NCI-H1436 (cell line): ENCODE measurements at regions not wholly inside any gene's neighbourhood (a gene's known extent, or its start where the extent isn't known, plus 50 kb on each side); places are given as distances from the start of the nearest gene placed in this dataset.

Experiments
- DNase-seq: peaks from one replicate; lab custom pipeline; 2025; lab: John Stamatoyannopoulos, UW

DNA sequence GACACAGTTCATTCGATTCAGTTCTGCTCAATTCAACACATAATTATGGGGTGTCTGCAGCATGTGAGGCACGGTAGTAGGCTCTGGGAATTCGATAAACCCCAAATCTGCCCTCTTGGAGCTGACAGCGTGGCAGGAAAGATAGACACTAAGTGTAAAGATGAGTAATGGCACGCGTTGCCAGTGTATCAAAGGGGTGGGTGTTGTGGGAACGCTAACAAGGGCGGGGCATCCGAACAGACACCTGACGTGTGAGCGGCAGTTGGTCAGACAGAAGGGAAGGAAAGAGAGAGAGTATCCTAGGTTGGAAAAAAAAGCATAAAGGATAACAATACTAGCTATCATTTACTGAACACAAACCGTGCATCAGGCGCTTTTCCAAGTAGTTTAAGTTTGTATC is 125.7 kb upstream of the HAAO start:
- no peak for DNase-seq

DNA sequence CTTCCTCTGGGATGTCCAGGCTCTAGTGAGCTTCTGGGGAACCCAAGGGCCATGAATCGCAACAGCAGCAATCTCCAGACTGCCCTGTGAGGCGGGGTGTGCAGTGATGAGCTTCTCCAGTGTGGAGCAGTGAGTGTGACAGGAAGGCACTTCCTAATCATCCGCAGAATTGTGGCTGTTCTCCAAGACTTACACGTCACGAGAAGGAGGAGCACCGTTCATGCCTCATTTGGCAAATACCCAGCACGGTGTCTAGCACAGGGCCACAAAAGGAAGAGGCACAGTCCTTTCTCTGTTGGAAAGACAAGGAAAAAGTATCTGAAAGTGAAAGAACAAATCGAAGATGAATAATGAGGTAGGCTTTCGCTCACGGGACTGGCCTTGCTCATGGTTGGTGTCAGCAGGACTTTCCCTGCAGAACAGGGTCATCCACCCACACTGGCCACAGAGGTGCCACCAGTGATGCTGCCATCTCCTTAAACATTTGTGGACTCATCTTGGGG is 125.1 kb upstream of the HAAO start:
- DNase-seq = no peak

DNA sequence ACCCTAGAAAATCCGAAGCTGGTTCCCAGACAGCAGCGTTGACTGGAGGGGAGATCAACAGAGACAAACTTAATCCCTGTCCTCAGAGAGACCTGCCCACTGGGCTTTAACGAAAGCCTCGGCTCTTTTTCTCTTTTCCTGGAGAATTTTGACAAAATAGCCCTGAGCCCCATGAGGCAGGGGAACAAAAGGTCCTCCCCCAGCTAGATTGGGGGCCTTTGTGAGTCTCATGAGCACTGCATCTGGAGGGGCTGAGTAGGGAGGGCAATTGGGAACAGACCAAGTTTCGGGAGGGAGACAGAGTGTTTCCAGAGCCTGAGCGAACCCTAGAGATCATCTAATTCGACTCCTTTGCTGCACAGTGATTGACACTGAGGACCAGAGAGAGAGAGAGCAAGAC is 123.9 kb upstream of the HAAO start:
- DNase-seq = no peak

DNA sequence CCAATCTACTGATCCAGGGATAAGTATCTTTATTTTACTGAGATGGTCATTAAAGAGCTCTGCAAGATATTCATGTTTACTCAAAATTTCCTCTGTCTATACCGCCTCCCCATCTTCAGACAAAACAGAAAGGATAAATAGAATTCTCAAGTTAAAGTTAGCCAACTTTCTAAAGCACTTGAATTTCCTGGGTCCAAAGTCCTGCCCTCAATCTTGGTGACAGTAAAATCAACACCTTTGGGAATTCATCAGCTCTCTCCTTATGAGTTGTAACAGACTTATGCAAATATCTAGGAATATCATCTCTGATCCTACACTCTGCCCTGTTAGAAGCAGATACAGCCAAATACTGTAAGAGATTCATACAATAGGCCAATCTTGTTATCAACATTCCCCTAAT is 122.5 kb upstream of the HAAO start:
- no peak for DNase-seq

DNA sequence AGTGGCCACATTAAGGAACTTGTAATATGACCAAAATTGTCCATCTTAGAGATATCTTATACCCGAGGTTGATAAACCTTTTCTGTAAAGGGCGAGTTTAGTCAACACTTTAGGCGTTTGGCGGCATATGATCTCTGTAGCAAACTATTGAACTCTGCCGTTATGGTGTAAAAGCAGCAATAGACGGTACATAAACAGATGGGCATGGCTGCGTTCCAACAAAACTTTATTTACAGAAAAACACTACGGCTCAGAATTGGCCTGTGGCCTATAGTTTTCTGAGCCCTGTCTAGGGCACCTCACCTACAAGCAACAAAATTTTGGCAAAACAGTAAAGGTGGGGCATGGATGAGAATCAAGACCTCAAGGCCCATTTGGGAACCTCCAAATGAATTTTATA is 121.9 kb upstream of the HAAO start:
- DNase-seq = no peak

DNA sequence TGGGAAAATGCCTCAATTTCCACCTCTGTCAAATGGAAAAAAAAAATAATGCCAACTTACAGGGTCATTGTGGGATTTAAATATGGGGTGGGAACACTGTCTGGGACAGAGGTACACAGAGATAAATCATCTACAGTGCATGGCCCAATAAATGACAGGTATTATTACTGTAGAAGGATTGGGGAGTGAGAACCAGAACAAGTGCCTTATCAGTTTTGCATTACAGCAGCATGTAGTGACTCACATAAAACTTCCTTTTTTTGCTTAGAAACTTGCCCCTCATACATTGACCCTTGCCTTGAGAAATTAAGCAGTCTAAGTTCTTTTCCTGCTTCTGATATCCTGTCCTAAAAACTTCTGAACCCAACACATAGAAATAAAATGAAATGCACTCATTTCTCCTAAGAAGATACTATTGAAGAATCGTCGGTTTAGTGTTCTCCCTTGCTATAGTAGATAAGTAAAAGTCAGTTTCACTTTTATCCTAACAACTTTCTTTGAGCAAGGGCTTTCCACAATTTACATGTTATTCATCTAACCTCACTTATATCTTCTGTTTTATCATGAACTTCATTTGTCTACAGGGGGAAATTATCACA is 121.0 kb upstream of the HAAO start:
- DNase-seq = no peak

DNA sequence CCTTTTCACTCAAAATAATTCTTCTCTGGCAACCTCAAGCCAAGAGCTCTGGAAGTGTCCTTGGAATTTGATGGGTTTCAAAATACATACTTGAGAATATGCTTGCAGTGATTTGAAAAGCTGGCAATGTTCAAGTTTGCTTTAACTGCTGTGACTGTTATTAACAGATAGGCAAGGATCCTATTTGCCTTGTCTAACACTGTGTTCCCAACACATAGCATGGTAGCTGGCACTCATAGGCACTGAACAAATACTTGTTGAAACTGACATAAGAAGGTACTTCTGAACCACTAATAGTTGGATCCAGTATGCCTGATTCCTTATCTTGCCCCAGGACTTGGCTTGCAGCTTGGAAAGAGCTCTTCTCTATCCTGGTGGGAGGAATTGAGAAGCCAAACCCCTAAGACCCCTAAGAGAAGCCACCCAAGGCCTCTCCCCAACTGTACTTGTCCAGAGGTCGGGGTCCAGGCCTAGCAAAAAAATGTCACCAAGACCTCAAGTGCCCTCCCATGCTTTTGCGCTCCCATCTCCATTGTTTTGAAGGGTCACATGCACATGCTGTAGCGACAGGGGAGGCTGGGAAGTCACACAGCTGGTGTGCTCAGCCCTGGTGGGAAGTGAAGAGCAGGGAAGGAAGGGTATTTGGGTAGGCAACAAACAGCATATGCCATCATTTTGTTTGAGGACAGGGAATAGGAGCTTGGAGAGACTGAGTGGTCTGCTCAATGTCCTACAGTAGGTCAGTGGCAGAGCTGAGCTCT is 118.4 kb upstream of the HAAO start:
- no peak for DNase-seq

DNA sequence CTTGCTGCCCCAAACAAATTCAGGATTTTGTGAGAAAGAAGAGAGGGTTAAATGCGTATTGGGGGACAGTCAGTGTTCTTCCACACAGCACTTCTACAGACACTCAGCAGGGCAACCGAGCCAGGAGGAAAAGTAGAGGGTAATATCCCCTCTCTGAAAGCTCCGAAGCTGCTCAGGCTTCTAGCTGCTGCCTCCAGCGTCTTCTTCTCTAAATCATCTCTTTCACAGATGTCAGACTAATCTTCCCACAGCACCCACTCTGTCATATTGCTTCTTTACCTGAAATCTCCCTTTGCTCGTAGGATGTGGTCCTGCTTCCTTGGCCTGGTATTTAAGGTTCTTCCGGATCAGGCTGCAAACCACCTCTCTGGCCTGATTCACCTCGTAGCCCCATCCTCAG is 117.6 kb upstream of the HAAO start:
- no peak for DNase-seq

DNA sequence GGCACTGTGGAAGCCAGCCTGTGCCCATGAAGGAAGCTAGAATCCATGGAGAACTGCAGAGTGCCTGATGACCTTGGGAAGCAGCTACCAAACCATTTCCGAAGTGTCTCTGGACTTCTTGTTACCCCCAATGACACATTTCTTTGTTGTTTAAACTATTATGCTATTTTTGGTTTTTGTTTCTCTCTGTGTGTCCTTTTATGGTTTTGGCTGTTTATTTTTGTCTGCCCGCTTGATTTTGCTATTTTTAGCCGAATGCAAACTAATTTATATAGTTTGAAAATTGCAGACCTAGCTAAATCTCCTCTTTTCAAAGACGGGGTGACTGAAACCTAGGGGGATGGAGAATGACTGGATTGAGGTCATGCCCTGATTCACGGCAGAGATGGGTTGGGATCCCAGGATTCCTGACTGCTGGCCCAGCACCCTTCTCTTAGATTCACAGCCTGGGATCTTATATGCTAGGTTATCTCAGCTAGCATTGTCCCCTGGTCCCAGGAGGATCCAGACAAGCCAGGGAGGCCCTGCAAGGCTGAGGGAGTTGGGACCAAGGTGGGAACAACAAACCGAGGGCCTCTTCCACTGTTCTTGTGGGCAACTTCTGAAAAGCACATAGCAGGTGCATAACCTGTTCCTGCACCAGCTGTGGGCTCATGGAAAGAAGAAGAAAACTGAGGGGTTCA is 116.3 kb upstream of the HAAO start:
- DNase-seq = no peak

DNA sequence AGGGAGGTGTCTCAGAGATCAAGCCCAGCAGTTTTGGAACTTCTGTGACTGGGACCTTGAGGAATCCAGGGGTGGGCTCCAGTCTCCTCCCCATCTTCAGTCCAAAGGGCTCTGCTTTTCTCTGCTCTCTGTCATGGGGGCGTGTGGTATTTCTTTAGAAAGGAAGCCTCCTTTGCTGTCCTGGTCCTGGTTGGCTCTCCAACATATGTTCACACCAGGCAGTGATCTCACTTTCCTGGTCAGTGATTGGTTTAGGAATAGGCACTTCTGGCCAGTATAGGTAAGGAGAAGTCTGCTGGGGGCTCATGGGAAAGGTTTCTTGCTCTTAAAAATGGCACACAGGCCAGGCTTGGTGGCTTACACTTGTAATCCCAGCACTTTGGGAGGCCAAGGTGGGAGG is 115.5 kb upstream of the HAAO start:
- no peak for DNase-seq

DNA sequence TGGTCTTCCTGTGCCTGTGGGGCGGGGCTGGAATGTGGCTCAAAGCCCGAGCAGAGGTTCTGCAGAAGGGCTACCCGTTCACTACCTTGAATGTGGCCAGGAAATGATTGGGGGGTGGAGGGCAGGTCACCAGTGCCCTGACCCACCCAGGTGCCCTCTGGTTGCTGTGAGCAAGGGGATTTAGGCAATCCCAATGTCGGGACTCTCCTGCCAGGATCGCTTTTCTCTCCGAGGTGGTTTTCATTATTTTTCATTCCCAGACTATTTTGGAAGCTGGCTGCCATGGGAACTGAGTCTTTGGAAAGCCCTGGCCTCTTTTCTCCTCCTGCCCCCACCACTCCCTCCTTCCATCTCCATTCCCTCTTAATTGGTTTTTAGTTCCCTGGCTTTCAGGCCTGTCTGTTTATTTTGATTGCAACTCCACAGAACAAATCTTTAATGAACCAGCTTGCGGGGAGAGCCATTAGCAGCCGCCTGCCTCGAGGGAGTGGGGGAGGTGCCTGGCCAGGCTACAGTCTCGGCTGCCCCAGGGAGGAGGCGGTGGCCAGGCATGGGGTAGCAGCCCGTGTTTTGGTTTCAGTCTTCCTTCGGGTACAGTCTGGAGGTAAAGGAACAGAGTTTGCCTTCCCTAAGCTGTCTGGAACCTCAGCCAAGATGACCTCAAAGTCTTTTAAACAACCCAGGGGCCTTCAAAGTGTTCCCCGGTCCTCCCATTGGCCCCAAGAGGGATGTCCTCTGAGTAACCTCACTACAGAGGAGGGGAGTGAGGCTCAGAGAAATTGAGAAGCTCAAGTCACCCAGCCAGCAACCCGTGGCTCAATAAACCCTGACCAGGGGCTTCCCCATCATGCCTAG is 114.4 kb upstream of the HAAO start:
- DNase-seq = peak; percentile 46

DNA sequence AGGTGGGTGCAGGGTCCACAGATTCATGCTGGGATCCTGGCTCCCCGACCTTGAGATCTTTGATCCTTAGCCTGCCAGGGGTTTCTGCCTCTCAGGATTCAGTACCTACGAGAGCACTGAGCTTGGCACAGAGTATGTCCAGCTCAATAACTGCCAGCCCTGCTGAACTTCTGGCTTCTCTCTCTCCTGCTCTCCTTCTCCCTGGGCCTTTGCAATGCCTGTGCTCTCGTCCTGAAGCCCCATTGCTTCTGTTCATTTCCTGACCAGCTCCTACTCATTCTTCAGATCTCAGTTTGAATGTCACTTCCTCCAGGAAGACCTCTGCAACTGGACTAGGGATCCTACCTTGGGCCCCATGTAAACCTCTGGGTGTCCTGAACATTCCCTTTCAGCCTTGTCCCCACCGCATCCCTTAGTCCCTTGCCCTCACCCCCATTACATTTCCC is 113.8 kb upstream of the HAAO start:
- DNase-seq = no peak

DNA sequence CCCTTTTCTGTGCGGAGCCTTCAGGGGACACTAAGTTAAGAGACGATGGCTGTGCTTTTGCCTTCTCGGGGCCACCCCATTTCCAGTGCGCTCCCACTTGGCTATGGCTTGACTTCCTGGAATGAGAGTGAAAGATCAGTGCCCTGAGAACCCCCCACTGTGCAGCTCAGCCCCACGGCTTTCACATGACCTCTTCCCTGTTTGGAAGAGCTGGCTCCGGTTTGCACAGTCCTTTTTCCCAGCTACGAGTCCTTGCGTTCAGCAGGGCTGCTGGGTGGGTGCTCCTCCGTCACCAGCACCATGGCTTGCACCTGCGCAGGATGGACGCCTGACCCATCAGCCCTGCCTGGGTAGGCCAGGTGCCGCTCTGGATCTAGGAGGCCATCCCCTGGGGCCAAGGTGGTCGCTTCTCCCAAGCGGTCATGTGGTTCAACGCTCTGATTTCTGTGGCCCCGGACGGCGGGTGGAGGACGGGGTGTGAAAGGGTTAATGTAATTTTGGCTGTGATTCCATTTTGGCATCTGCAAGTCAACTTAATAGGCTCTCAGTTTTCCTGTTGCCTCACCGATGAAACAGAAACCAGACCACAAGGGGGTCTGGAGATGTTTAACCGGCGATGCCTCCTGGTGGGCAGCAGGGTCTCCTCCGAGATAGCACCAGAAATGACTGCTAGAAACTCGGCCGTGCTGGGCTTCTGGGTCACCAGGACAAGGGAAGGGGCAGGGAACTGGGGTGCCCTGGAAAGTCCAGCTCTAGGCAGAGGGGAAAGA is 113.1 kb upstream of the HAAO start:
- no peak for DNase-seq

DNA sequence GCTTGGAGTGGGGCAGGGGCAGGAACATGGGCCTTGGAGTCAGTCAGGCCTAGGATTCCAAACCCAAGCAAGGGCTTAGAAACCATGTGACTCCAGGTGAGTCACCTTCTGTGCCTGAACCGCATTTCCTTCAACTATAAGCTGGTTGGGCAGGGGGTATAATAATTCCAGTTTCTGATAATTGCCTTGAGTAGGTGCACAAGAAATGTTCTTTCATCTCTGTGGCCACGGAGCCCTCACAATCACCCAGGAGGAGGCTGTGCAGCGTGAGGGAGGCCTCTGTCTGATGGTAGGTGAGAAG is 112.1 kb upstream of the HAAO start:
- no peak for DNase-seq

DNA sequence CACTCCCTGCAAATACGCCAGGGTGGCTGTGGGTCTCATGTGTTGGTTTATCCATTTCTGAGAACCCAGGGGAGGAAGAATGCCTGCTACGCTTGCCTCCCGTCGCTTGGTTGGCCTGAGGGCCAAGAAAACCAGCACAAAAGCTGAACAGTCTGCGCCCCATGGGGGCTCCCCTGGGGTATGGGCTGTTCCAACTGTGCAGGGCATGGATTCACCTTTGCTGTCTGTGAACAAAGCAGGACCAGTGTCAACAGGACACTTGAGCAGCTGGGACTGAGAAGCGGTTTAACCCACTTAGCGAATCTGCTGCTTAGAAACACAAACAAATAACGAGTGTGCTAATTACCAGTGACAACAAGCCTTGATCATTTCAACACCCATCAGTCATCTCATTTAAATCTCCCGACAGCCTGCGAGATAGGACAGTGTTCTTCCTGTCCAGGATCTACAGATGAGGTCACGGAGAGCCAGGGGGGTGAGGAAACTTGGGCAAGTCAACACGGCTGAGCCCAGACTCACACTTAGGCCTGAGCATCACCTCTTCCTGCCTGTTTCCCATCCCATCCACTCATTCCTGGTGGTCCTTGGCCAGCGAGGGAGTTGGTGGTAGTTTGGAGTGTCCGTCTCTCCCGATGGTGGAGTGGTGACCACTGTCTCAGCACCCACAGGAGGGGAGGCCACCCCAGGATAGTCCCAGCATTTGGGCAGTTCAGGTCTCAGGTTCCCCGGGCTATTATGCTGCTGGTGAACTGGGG is 111.6 kb upstream of the HAAO start:
- peak; percentile 74 for DNase-seq

DNA sequence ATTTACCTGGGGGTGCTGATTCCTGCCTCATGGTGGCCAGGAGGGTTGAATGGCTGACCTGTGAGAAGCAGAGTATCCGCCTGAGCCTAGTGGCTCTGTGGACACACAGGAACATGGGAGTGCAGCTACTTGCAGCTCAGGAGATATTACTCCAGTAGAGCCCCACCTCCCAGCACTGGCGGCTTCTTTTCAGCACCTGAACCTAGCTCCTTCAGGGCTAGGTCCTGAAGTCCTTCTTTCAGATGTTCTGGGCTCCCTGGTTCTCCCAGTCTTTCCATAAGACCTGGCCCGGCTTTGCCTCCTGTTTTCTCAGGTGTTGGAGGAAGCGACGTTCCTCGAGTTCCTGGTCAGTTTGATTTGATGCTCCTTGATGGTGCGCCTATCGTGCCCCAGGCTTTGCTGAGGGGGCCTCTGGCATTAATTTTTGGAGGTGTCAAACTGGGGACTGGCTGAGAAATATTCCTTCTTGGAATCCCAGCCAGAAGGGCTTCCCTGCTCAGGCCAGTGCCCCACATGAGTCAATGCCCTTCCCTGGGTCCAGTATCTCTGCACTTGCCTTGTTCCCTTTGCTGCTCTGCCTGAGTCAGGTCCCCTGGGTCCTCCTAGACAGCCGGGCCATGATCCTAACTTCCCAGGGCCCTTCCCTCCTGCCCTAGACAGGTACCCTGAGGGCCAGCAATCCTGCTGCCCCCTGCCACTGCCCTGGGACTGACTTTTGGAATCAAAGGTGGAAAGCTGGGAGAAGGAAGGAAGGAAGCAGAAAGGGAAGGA is 110.7 kb upstream of the HAAO start:
- no peak for DNase-seq

DNA sequence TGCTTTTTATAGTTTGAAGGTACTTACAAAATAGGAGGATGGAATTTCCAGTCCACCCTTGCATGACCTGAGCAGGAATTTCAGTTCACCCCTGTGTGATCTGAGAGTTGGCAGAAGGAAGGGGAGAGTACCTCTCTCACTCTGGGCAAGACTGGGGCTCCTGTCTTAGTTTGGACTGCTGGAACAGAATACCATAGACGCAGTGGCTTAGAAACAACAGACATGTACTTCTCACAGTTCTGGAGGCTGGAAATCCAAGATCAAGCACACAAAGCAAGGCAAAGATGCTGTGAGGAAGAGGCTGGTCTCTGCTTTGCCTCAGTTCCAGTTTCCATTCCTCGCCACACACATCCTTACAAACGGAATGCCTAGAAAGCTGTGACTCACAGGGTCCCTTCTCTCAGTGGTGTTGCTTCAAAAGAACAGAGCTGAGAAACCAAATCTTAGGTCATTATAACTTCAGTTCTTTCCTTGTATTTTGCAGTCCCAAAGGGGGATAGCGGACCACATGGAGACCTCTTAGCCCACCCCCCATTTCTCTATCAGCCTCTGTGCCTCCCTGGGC is 108.8 kb upstream of the HAAO start:
- no peak for DNase-seq

DNA sequence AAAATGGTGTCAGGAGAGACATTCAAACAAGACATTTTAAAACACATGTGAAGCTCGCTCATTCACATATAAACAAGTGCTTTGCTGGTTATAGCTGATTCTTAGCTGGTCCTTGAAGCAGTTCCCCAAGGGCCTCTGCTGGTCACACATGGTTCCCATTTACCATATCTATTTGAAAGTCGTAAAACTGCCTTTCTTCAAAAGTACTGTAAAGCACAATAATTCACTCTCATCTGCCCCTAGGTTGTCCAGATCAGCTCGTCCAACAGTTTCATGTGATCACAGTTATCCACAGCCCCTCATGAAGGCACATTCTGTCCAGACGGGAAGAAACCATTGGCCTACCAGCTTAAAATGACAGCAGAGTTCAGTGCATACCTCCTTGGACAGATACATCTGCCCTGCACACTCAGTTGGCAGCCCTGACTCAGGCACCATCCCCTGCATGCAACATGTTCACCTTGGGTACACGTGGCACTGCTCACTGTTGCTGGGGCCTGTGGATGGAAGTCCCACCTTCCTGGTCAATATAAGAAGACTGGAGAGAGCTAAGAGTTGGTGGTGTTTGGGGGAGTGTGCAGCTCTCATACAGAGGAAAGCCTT is 108.0 kb upstream of the HAAO start:
- no peak for DNase-seq

DNA sequence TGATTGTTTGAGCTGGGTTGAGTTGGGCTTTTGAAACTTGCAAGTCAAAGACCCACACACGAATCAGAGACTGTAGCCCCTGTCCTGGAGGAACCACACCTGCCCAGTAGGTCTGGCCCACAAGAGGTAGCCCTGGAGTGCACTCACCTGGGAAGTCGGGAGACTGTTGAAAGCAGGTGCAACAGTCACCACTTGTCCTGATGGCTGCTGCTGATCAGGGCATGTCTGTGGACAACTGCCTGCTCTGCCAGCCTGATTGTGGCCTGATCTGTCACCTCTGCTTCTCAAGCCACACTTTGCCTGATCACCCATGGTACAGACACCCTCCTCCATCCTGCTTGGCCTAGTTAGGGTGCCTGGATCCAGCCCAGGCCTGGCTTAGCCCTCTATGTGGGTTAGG is 105.0 kb upstream of the HAAO start:
- DNase-seq = no peak

DNA sequence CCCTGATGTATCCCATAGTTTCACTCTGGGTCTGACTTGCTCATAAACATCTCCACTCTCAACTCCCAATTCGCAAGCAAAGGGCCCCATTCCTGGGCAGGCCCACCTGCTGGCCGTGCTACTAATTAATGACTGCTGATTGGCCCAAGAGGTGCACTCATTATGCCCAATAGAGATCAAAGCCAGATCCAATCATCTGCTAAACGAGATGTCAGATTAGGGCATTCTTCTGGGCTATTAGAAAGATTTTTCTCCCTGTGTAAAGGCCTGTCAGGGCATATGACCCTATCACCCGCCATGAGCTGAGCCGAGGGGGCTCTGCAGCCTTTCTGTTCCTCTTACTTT is 103.4 kb upstream of the HAAO start:
- no peak for DNase-seq
